ENCODE measurements at regions not wholly inside any gene's neighbourhood (a gene's known extent, or its start where the extent isn't known, plus 50 kb on each side); places are given as distances from the start of the nearest gene placed in this dataset.

- TF ChIP-seq CREB1 (IDR thresholded peaks at IDR 0.05; ENCODE audit: low read depth) (no peak), MAX (IDR thresholded peaks at IDR 0.05) (no peak), EP300 (IDR thresholded peaks at IDR 0.05; ENCODE audit: borderline replicate concordance) (no peak), TAF1 (IDR thresholded peaks at IDR 0.05; ENCODE audit: low read depth) (no peak), CEBPB (IDR thresholded peaks at IDR 0.05) (no peak), YY1 (IDR thresholded peaks at IDR 0.05; ENCODE audit: low read depth) (no peak), RAD21 (IDR thresholded peaks at IDR 0.05; ENCODE audit: low read depth) (no peak), FOXM1 (IDR thresholded peaks at IDR 0.05; ENCODE audit: borderline replicate concordance, low read depth) (no peak), USF1 (IDR thresholded peaks at IDR 0.05) (no peak), TEAD4 (IDR thresholded peaks at IDR 0.05) (no peak), NFIC (IDR thresholded peaks at IDR 0.05) (no peak), ZBTB7A (IDR thresholded peaks at IDR 0.05; ENCODE audit: low read depth) (no peak), EGR1 (IDR thresholded peaks at IDR 0.05) (no peak)
- TF ChIP-seq, protein P1, sequence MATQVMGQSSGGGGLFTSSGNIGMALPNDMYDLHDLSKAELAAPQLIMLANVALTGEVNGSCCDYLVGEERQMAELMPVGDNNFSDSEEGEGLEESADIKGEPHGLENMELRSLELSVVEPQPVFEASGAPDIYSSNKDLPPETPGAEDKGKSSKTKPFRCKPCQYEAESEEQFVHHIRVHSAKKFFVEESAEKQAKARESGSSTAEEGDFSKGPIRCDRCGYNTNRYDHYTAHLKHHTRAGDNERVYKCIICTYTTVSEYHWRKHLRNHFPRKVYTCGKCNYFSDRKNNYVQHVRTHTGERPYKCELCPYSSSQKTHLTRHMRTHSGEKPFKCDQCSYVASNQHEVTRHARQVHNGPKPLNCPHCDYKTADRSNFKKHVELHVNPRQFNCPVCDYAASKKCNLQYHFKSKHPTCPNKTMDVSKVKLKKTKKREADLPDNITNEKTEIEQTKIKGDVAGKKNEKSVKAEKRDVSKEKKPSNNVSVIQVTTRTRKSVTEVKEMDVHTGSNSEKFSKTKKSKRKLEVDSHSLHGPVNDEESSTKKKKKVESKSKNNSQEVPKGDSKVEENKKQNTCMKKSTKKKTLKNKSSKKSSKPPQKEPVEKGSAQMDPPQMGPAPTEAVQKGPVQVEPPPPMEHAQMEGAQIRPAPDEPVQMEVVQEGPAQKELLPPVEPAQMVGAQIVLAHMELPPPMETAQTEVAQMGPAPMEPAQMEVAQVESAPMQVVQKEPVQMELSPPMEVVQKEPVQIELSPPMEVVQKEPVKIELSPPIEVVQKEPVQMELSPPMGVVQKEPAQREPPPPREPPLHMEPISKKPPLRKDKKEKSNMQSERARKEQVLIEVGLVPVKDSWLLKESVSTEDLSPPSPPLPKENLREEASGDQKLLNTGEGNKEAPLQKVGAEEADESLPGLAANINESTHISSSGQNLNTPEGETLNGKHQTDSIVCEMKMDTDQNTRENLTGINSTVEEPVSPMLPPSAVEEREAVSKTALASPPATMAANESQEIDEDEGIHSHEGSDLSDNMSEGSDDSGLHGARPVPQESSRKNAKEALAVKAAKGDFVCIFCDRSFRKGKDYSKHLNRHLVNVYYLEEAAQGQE (IDR thresholded peaks at IDR 0.05; ENCODE audit: low read depth): no peak
Observed at GRCh38 chr17:53891726-53892125, 69.0 kb downstream of the KIF2B start.

All from Ishikawa (cell line).